ENCODE measurements at regions not wholly inside any gene's neighbourhood (a gene's known extent, or its start where the extent isn't known, plus 50 kb on each side); places are given as distances from the start of the nearest gene placed in this dataset.

DNA sequence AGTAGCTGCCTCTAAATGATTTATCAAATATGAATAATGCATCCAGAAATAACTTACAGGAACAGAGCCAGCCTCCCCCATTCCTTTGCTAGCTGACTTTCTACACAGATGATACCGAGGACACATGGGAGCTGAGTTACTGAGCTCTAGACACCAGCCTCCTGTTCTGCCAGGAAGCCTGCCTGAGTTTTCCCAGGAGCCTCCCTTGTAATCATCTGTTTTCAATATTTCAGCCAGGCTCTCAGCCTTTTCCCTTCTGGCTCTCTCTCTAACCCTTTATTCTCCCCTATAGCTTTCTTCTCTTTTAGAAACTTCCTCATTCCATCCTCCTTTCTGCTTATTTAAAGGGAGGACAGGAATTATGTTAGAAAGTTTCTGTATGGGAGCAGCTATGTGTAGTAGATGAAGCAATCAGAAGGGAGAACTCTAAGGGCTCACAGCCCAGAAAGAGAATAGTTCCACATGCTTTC is 911.6 kb downstream of the TDRD15 start:
- no peak overlapping the region for H3K27ac ChIP-seq
- no peak for TF ChIP-seq Cebpa-rat (IDR thresholded peaks at IDR 0.05)

DNA sequence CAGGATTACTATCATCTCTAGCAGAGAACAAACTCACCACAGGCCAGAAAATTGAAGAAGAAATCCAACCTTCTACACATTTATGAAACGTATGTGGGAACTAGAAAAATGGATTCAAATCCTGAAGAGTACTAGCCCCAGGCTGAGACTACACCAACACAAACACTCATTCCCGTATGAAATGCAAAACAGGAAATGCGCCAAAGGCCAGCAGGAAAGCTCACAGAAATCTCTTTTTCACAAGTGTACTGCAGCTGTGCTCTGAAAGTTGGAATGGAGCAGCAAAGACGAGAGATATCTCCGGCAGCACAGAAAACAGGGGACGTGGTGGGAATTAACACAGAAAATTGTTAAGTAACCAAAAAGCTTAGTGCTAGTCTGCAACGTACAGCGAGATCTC is 913.5 kb downstream of the TDRD15 start:
- Histone ChIP-seq H3K27me3 (no peaks in the 10 kb centered on the region), H3K27ac (no peak overlapping the region), H3K9ac (no peak overlapping the region), H3K4me3 (no peak overlapping the region), H4K20me1 (no peaks in the 10 kb centered on the region), H3K4me1 (no peaks in the 10 kb centered on the region), H3K4me2 (no peak overlapping the region), H3K36me3 (no peaks in the 10 kb centered on the region), H3K9me3 (replicated peaks in 1 of 11) (no peaks in the 10 kb centered on the region)
- TF ChIP-seq Cebpa-rat (IDR thresholded peaks at IDR 0.05), result no peak

More for the DNA sequence above, 911.6 kb downstream of the TDRD15 start:
- H3K27me3 ChIP-seq, result no peaks in the 10 kb centered on the region
- H3K4me3 ChIP-seq, result no peak overlapping the region
- H3K4me2 ChIP-seq, result no peak overlapping the region
- no peaks in the 10 kb centered on the region for H4K20me1 ChIP-seq
- no peaks in the 10 kb centered on the region for H3K36me3 ChIP-seq
- H3K4me1 ChIP-seq, result no peaks in the 10 kb centered on the region
- no peak overlapping the region for H3K9ac ChIP-seq
- no peaks in the 10 kb centered on the region for H3K9me3 ChIP-seq (replicated peaks in 1 of 11)

DNA sequence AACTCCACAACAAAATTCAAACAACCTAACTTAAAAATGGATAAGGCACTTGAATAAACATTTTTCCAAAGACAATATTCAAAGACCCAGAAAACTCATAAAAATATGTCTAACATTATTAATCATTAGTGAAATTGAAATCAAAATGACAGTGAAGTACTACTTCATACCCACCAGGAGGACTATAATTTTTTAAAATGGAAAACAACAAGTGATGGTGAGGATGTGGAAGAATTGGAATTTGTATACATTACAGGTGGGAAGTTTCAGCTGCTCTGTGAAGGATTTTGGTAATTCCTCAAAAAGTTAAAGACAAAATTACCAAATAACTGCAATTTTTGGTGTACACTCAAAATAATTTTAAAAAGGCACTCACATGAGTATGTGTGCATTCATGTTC is 920.0 kb downstream of the TDRD15 start:
- no peak for TF ChIP-seq Cebpa-rat (IDR thresholded peaks at IDR 0.05)
- Histone ChIP-seq H3K27ac (no peak overlapping the region), H4K20me1 (no peaks in the 10 kb centered on the region), H3K4me3 (no peak overlapping the region), H3K36me3 (no peaks in the 10 kb centered on the region), H3K4me2 (no peak overlapping the region), H3K4me1 (no peaks in the 10 kb centered on the region), H3K9me3 (replicated peaks in 1 of 11) (no peaks in the 10 kb centered on the region), H3K9ac (no peak overlapping the region), H3K27me3 (no peaks in the 10 kb centered on the region)

GRCh38 chr2:22055784-22056620 is 932.2 kb downstream of the TDRD15 start:
- Histone ChIP-seq H3K4me1 (peaks cover 0 to 11% (median 1%) of the 10 kb centered on the region in 10 experiments; a peak in 5 of 20 replicates), H3K4me2 (no peak overlapping the region), H3K27me3 (no peaks in the 10 kb centered on the region), H3K36me3 (no peaks in the 10 kb centered on the region), H4K20me1 (no peaks in the 10 kb centered on the region), H3K4me3 (no peak overlapping the region), H3K9me3 (replicated peaks in 1 of 11) (no peaks in the 10 kb centered on the region), H3K9ac (no peak overlapping the region), H3K27ac (no peak overlapping the region)
- peak in 3 of 11 experiments; percentile 28 to 54 (median 49); a peak in 3 of 22 replicates for TF ChIP-seq Cebpa-rat (IDR thresholded peaks at IDR 0.05)

DNA sequence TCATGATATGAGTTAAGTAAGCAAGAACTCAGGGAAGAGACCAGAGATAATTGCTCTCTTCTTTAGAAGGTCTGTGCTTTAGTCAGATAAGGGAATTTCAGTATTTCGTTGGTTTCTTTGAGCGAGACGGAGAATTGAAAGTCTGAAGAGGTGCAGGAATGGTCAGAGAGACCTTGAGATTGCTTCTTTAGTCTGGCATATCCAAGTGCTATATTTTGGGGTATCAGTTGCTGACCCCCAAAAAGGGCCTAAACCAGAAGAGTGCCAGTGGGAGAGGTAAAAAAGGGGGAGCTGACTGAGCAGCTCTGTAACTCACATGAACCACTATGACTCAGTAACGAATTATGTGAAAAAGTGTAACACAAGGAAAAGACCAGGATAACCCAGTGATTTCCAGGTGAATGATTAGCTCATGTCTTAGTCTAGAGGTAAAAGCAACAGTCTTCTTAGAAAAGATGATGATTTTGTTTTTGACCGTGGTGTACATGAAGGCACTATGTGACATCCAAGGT is 932.9 kb downstream of the TDRD15 start:
- no peak overlapping the region for H3K27ac ChIP-seq
- H3K9ac ChIP-seq, result no peak overlapping the region
- no peaks in the 10 kb centered on the region for H4K20me1 ChIP-seq
- peaks cover 0 to 11% (median 1%) of the 10 kb centered on the region in 10 experiments; a peak in 5 of 20 replicates for H3K4me1 ChIP-seq
- no peaks in the 10 kb centered on the region for H3K9me3 ChIP-seq (replicated peaks in 1 of 11)
- no peaks in the 10 kb centered on the region for H3K27me3 ChIP-seq
- H3K4me3 ChIP-seq, result no peak overlapping the region
- no peaks in the 10 kb centered on the region for H3K36me3 ChIP-seq
- H3K4me2 ChIP-seq, result no peak overlapping the region
- TF ChIP-seq Cebpa-rat (IDR thresholded peaks at IDR 0.05), result no peak

GRCh38 chr2:22062679-22063078 is 938.9 kb downstream of the TDRD15 start:
- TF ChIP-seq Cebpa-rat (IDR thresholded peaks at IDR 0.05), result no peak
- no peaks in the 10 kb centered on the region for H4K20me1 ChIP-seq
- H3K27me3 ChIP-seq, result no peaks in the 10 kb centered on the region
- H3K4me1 ChIP-seq, result 0 out of 20 replicates have a peak, but pooled peaks cover 0 to 5% (median 0%) of the 10 kb centered on the region in 10 experiments
- no peak overlapping the region for H3K4me3 ChIP-seq
- no peaks in the 10 kb centered on the region for H3K36me3 ChIP-seq
- H3K9ac ChIP-seq, result no peak overlapping the region
- no peak overlapping the region for H3K27ac ChIP-seq
- H3K4me2 ChIP-seq, result no peak overlapping the region
- no peaks in the 10 kb centered on the region for H3K9me3 ChIP-seq (replicated peaks in 1 of 11)

DNA sequence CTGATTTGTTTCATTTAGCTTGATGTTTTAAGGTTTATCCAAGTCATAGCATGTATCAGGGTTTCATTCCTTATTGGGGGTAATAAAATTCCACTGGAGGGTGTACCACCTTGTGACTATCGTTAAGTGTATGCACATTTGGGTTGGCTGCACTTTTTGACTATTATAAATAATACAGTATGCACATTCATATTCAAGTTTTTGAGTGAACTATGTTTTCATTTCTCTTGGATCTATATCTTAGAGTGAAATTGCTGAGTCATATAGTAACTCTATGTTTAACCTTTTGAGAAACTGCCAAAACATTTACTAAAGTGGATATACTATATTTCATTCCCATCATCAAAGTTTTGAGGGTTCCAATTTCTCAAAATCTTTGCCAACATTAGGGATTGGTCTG is 952.7 kb downstream of the TDRD15 start:
- Histone ChIP-seq H3K4me2 (no peak overlapping the region), H3K27me3 (no peaks in the 10 kb centered on the region), H3K4me1 (no peaks in the 10 kb centered on the region), H3K36me3 (no peaks in the 10 kb centered on the region), H3K9me3 (replicated peaks in 1 of 11) (peaks cover 0 to 14% (median 4%) of the 10 kb centered on the region in 11 experiments; a peak in 8 of 22 replicates), H3K9ac (no peak overlapping the region), H3K4me3 (no peak overlapping the region), H3K27ac (no peak overlapping the region), H4K20me1 (no peaks in the 10 kb centered on the region)
- TF ChIP-seq Cebpa-rat (IDR thresholded peaks at IDR 0.05), result no peak

GRCh38 chr2:22078701-22079100 is 954.9 kb downstream of the TDRD15 start:
- TF ChIP-seq Cebpa-rat (IDR thresholded peaks at IDR 0.05), result no peak
- peaks cover 0 to 6% (median 0%) of the 10 kb centered on the region in 11 experiments; a peak in 3 of 22 replicates for H3K9me3 ChIP-seq (replicated peaks in 1 of 11)
- H3K4me3 ChIP-seq, result no peak overlapping the region
- no peaks in the 10 kb centered on the region for H4K20me1 ChIP-seq
- H3K27ac ChIP-seq, result no peak overlapping the region
- H3K4me1 ChIP-seq, result no peaks in the 10 kb centered on the region
- no peak overlapping the region for H3K4me2 ChIP-seq
- H3K27me3 ChIP-seq, result no peaks in the 10 kb centered on the region
- H3K36me3 ChIP-seq, result no peaks in the 10 kb centered on the region
- no peak overlapping the region for H3K9ac ChIP-seq

DNA sequence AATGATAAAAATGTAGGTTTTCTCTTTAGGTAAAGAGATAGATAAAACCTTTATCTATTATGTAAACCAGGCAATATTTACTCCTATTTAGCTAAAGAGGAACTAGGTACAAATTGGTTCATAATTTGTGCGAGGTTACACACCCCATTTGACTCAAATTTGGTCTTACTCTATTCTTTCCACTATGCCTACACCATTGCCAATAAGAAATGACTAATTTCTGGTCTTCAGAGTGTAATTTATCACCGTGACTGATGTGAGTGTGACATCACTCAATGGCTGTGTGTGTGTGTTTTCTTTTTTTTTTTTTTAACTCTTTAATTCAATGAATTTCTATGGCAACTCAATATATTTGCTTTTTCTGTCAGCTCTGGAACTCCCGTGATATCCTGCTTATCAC is 955.8 kb downstream of the TDRD15 start:
- Histone ChIP-seq H3K4me3 (no peak overlapping the region), H3K9me3 (replicated peaks in 1 of 11) (no peaks in the 10 kb centered on the region), H4K20me1 (no peaks in the 10 kb centered on the region), H3K4me2 (no peak overlapping the region), H3K36me3 (no peaks in the 10 kb centered on the region), H3K27me3 (no peaks in the 10 kb centered on the region), H3K9ac (no peak overlapping the region), H3K4me1 (no peaks in the 10 kb centered on the region), H3K27ac (no peak overlapping the region)
- no peak for TF ChIP-seq Cebpa-rat (IDR thresholded peaks at IDR 0.05)
